Tibial nerve (tissue), 4 donors: ENCODE measurements at regions not wholly inside any gene's neighbourhood (a gene's known extent, or its start where the extent isn't known, plus 50 kb on each side); places are given as distances from the start of the nearest gene placed in this dataset.

Experiments used
- EP300 ChIP-seq, 2 donors: sonication (generic); formaldehyde crosslinking; IDR thresholded peaks; one replicate each; pipeline ENCODE4 v1.6.1; 2017; ENCODE audit warnings: antibody characterized with exemption in 2 of 2, mild to moderate bottlenecking in 1 of 2
- POLR2A ChIP-seq, 2 donors: fragments of 450-650 bp; IDR thresholded peaks; one replicate each; pipeline ENCODE4 v1.6.1; 2017; ENCODE audit warnings: antibody characterized with exemption in 2 of 2, mild to moderate bottlenecking in 2 of 2, moderate library complexity in 2 of 2
- TF ChIP-seq, protein P1 (sequence below), 5 experiments: fragments of 200-600 bp in 3 of 5; fragments of 450-650 bp in 2 of 5; sonication (generic) in 3 of 5; IDR thresholded peaks; one replicate each; pipeline ENCODE4 v1.5.1; 2016 to 2019; ENCODE audit warnings: antibody characterized with exemption in 5 of 5, mild to moderate bottlenecking in 3 of 5, moderate library complexity in 2 of 5

DNA sequence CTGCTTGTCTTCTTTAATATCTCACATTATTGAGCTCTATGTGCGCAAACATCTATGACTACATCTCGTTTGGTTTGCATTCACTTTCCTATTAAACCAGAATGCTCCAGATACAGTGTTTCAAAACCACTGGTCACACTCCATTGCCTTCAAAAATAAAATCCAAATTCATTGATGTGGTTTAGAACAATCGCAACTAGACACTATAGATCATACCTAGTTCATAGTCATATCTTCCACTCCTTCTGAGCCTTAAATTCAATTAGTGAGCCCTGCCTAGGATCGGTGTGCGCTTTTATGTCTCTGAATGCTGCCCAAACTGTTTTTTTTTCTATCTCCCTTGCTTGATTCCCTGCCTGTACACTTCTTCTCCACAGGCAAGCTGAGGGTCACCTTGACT is 238.5 kb upstream of the RGPD4 start:
- TF ChIP-seq, protein P1, sequence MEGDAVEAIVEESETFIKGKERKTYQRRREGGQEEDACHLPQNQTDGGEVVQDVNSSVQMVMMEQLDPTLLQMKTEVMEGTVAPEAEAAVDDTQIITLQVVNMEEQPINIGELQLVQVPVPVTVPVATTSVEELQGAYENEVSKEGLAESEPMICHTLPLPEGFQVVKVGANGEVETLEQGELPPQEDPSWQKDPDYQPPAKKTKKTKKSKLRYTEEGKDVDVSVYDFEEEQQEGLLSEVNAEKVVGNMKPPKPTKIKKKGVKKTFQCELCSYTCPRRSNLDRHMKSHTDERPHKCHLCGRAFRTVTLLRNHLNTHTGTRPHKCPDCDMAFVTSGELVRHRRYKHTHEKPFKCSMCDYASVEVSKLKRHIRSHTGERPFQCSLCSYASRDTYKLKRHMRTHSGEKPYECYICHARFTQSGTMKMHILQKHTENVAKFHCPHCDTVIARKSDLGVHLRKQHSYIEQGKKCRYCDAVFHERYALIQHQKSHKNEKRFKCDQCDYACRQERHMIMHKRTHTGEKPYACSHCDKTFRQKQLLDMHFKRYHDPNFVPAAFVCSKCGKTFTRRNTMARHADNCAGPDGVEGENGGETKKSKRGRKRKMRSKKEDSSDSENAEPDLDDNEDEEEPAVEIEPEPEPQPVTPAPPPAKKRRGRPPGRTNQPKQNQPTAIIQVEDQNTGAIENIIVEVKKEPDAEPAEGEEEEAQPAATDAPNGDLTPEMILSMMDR (IDR thresholded peaks at IDR 0.05), result no peak
- TF ChIP-seq POLR2A (IDR thresholded peaks at IDR 0.05) (no peak), EP300 (IDR thresholded peaks at IDR 0.05) (no peak)
